Inferior parietal cortex (tissue), 1 donor: ENCODE measurements at regions not wholly inside any gene's neighbourhood (a gene's known extent, or its start where the extent isn't known, plus 50 kb on each side); places are given as distances from the start of the nearest gene placed in this dataset.
"Not testable (repeated sequence)": the region's sequence is repeated elsewhere in the genome, so short reads cannot be mapped to it uniquely, and the experiment has no call there.

Experiments
- DNase-seq: peaks from one replicate; pipeline ENCODE4 v3.0.0-alpha.2; 2016; ENCODE audit errors: extremely low spot score

- DNase-seq: peak; percentile 62
Observed at GRCh38 chr14:99995700-99996356, 69.4 kb upstream of the EVL start.

- no peak for DNase-seq
Observed at GRCh38 chr14:99996951-99997571, 68.2 kb upstream of the EVL start.

GRCh38 chr14:100000398-100000797, 64.8 kb upstream of the EVL start:
- not testable (repeated sequence) for DNase-seq

- DNase-seq: no peak
Observed at GRCh38 chr14:100004392-100004791, 60.8 kb upstream of the EVL start.

- DNase-seq: no peak
Observed at GRCh38 chr14:100007254-100007653, 58.0 kb upstream of the EVL start.

GRCh38 chr14:100009802-100010201, 55.4 kb upstream of the EVL start:
- DNase-seq: not testable (repeated sequence)

- no peak for DNase-seq
Observed at GRCh38 chr14:100010679-100011078, 54.5 kb upstream of the EVL start.

- DNase-seq: no peak
Observed at GRCh38 chr14:100011628-100012325, 53.4 kb upstream of the EVL start.

GRCh38 chr14:100012478-100013327, 52.5 kb upstream of the EVL start:
- no peak for DNase-seq

- no peak for DNase-seq
Observed at GRCh38 chr14:100015251-100015655, 50.0 kb upstream of the EVL start.
